Gastrocnemius medialis (tissue), 4 donors: ENCODE measurements at regions not wholly inside any gene's neighbourhood (a gene's known extent, or its start where the extent isn't known, plus 50 kb on each side); places are given as distances from the start of the nearest gene placed in this dataset.
"Not testable (repeated sequence)": the region's sequence is repeated elsewhere in the genome, so short reads cannot be mapped to it uniquely, and the experiment has no call there.

Source experiments
- CTCF ChIP-seq, 5 experiments: fragments of 450-650 bp in 3 of 5; fragments of 200-600 bp in 2 of 5; sonication (generic) in 2 of 5; IDR thresholded peaks in 4 of 5; conservative IDR thresholded peaks in 1 of 5; 1 replicate in 4 of 5; 2 replicates in 1 of 5; pipeline ENCODE4 v1.5.1; 2016 to 2019; ENCODE audit warnings: antibody characterized with exemption in 5 of 5, mild to moderate bottlenecking in 3 of 5, moderate library complexity in 3 of 5
- POLR2A ChIP-seq, 2 donors: fragments of 450-650 bp; IDR thresholded peaks; one replicate each; pipeline ENCODE4 v1.6.1; 2017; ENCODE audit warnings: antibody characterized with exemption in 2 of 2, mild to moderate bottlenecking in 2 of 2, moderate library complexity in 2 of 2

GRCh38 chrY:3218134-3218533 lies 283.0 kb downstream of the ZFY start:
- TF ChIP-seq CTCF (IDR thresholded peaks at IDR 0.05 in 4 of 5, conservative IDR thresholded peaks at IDR 0.05 in 1 of 5); POLR2A (IDR thresholded peaks at IDR 0.05): not testable (repeated sequence)
